ENCODE measurements at regions not wholly inside any gene's neighbourhood (a gene's known extent, or its start where the extent isn't known, plus 50 kb on each side); places are given as distances from the start of the nearest gene placed in this dataset.

- H4K20me1 ChIP-seq (ENCODE audit: insufficient read depth), result no peaks in the 10 kb centered on the region
- DNase-seq (ENCODE audit: low read depth, low spot score) (no peak), ATAC-seq (no peak)
- no peak overlapping the region for H3K4me3 ChIP-seq (replicated peaks in 1 of 2; ENCODE audit: low read depth in 1 of 2, low read length in 2 of 2)
- H3K79me2 ChIP-seq (ENCODE audit: insufficient read depth, low read length), result no peaks in the 10 kb centered on the region
- no peak for TF ChIP-seq POLR2A (IDR thresholded peaks at IDR 0.05; ENCODE audit: borderline replicate concordance, extremely low read depth, insufficient read depth, insufficient read length)
- TF ChIP-seq CBX3 (IDR thresholded peaks at IDR 0.05; ENCODE audit: low read depth), result no peak
- TF ChIP-seq ELF1 (IDR thresholded peaks at IDR 0.05; ENCODE audit: borderline replicate concordance, low read depth), result no peak
- TF ChIP-seq TCF7L2 (IDR thresholded peaks at IDR 0.05; ENCODE audit: borderline replicate concordance, extremely low read depth, insufficient read depth, insufficient read length), result no peak
- TF ChIP-seq FOSL1 (IDR thresholded peaks at IDR 0.05; ENCODE audit: low read depth), result no peak
- TF ChIP-seq, protein P1, sequence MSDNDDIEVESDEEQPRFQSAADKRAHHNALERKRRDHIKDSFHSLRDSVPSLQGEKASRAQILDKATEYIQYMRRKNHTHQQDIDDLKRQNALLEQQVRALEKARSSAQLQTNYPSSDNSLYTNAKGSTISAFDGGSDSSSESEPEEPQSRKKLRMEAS (IDR thresholded peaks at IDR 0.05), result no peak
- TF ChIP-seq EGR1 (IDR thresholded peaks at IDR 0.05; ENCODE audit: low read depth), result no peak
- no peak for TF ChIP-seq YY1 (IDR thresholded peaks at IDR 0.05; ENCODE audit: extremely low read depth, insufficient replicate concordance, low read depth, low read length)
- no peak for TF ChIP-seq EZH2 (IDR thresholded peaks at IDR 0.05)
- TF ChIP-seq SP1 (IDR thresholded peaks at IDR 0.05; ENCODE audit: low read depth), result no peak
- TF ChIP-seq ZFX (IDR thresholded peaks at IDR 0.05), result no peak
- no peak for TF ChIP-seq JUND (IDR thresholded peaks at IDR 0.05)
- no peak for TF ChIP-seq ZNF274 (IDR thresholded peaks at IDR 0.05; ENCODE audit: low read depth, low read length)
- TF ChIP-seq CEBPB (IDR thresholded peaks at IDR 0.05; ENCODE audit: low read depth), result no peak
- TF ChIP-seq SIN3A (IDR thresholded peaks at IDR 0.05; ENCODE audit: low read depth), result no peak
- POLR2A ChIA-PET, result no interaction called here
- H3K9me2 ChIP-seq (ENCODE audit: insufficient read depth), result no peaks in the 10 kb centered on the region
- H3K9me3 ChIP-seq (ENCODE audit: control insufficient read depth in 1 of 2, insufficient read depth in 1 of 2, low read depth in 1 of 2, low read length in 2 of 2), result no peaks in the 10 kb centered on the region
- H3K4me2 ChIP-seq (ENCODE audit: low read length), result no peak overlapping the region
- H3K36me3 ChIP-seq (ENCODE audit: control insufficient read depth in 1 of 2, insufficient read depth in 2 of 2, low read length in 2 of 2), result no peaks in the 10 kb centered on the region
- no peak overlapping the region for H3K27ac ChIP-seq (ENCODE audit: low read depth, low read length)
- no peak overlapping the region for H2AFZ ChIP-seq (ENCODE audit: low read depth, low read length, poor library complexity, severe bottlenecking)
- no peaks in the 10 kb centered on the region for H3K4me1 ChIP-seq (ENCODE audit: control insufficient read depth in 1 of 2, insufficient read depth in 2 of 2, low read length in 2 of 2)
- intact Hi-C loops (cut with micrococcal nuclease), result no loop called here
- no TSS peak for BruUV-seq (replicated peaks)
- H3K9ac ChIP-seq (ENCODE audit: low read length), result no peak overlapping the region
- CTCF ChIA-PET, result no interaction called here
- H3K27me3 ChIP-seq (ENCODE audit: insufficient read depth, low read length), result peaks cover 11% of the 10 kb centered on the region; the same call in 1 of the 2 replicates
- RAD21 ChIA-PET (ENCODE audit: low non-redundant PET in 1 of 2, low total read pairs in 2 of 2, uncharacterized antibody in 2 of 2, unreplicated experiment in 2 of 2), result no interaction called here
Measured at GRCh38 chr16:49203361-49203760, 78.3 kb downstream of the CBLN1 start.

- RAD21 ChIA-PET (ENCODE audit: low non-redundant PET in 1 of 2, low total read pairs in 2 of 2, uncharacterized antibody in 2 of 2, unreplicated experiment in 2 of 2), result no interaction called here
- no peak for TF ChIP-seq EZH2phosphoT487 (IDR thresholded peaks at IDR 0.05; ENCODE audit: borderline replicate concordance)
- no peak for TF ChIP-seq ZFX (IDR thresholded peaks at IDR 0.05)
- no peak for TF ChIP-seq FOSL1 (IDR thresholded peaks at IDR 0.05; ENCODE audit: low read depth)
- no peak for TF ChIP-seq CBX3 (IDR thresholded peaks at IDR 0.05; ENCODE audit: low read depth)
- no peak for TF ChIP-seq REST (IDR thresholded peaks at IDR 0.05; ENCODE audit: low read depth)
- no peak for TF ChIP-seq SRF (IDR thresholded peaks at IDR 0.05; ENCODE audit: low read depth)
- TF ChIP-seq EGR1 (IDR thresholded peaks at IDR 0.05; ENCODE audit: low read depth), result no peak
- no peak for TF ChIP-seq ELF1 (IDR thresholded peaks at IDR 0.05; ENCODE audit: borderline replicate concordance, low read depth)
- no peak for TF ChIP-seq SIN3A (IDR thresholded peaks at IDR 0.05; ENCODE audit: low read depth)
- TF ChIP-seq RAD21 (IDR thresholded peaks at IDR 0.05; ENCODE audit: low read depth), result no peak
- TF ChIP-seq TCF7L2 (IDR thresholded peaks at IDR 0.05; ENCODE audit: borderline replicate concordance, extremely low read depth, insufficient read depth, insufficient read length), result no peak
- Histone ChIP-seq H3K4me2 (ENCODE audit: low read length) (no peak overlapping the region), H3K9me2 (ENCODE audit: insufficient read depth) (no peaks in the 10 kb centered on the region), H3K9me3 (ENCODE audit: control insufficient read depth in 1 of 2, insufficient read depth in 1 of 2, low read depth in 1 of 2, low read length in 2 of 2) (no peaks in the 10 kb centered on the region), H3K4me1 (ENCODE audit: control insufficient read depth in 1 of 2, insufficient read depth in 2 of 2, low read length in 2 of 2) (no peaks in the 10 kb centered on the region), H4K20me1 (ENCODE audit: insufficient read depth) (no peaks in the 10 kb centered on the region), H3K9ac (ENCODE audit: low read length) (no peak overlapping the region), H3K27ac (ENCODE audit: low read depth, low read length) (no peak overlapping the region), H3K36me3 (ENCODE audit: control insufficient read depth in 1 of 2, insufficient read depth in 2 of 2, low read length in 2 of 2) (no peaks in the 10 kb centered on the region), H3K27me3 (ENCODE audit: insufficient read depth, low read length) (0 out of 2 replicates have a peak, but pooled peaks cover 7% of the 10 kb centered on the region), H3K4me3 (replicated peaks in 1 of 2; ENCODE audit: low read depth in 1 of 2, low read length in 2 of 2) (no peak overlapping the region), H2AFZ (ENCODE audit: low read depth, low read length, poor library complexity, severe bottlenecking) (no peak overlapping the region), H3K79me2 (ENCODE audit: insufficient read depth, low read length) (no peaks in the 10 kb centered on the region)
- POLR2A ChIA-PET, result no interaction called here
- CTCF ChIA-PET, result no interaction called here
- intact Hi-C loops (cut with micrococcal nuclease), result no loop called here
- no TSS peak for BruUV-seq (replicated peaks)
- no peak for ATAC-seq
- no peak for DNase-seq (ENCODE audit: low read depth, low spot score)
Measured at GRCh38 chr16:49201118-49201517, 80.5 kb downstream of the CBLN1 start.
